DND-41 (cell line): ENCODE measurements at regions not wholly inside any gene's neighbourhood (a gene's known extent, or its start where the extent isn't known, plus 50 kb on each side); places are given as distances from the start of the nearest gene placed in this dataset.

ENCODE experiments used
- ATAC-seq: fragments of 200-7000 bp; cut with Tn5 transposase; 3 replicates; pipeline ENCODE4 v1.9.1; 2021; ENCODE audit warnings: low read depth; ENCODE audit not compliant: insufficient read depth
- DNase-seq: peaks from one replicate; pipeline ENCODE4 v3.0.0-alpha.2; 2020
- H2AFZ ChIP-seq: 2 replicates; pipeline ENCODE4 v1.6.0; 2012; ENCODE audit warnings: low read depth, low read length
- H3K27ac ChIP-seq: 2 replicates; pipeline ENCODE4 v1.5.1; 2012; ENCODE audit warnings: low read length, inconsistent platforms
- H3K27me3 ChIP-seq: fragments of 200-600 bp; sonication (generic); 2 replicates; pipeline ENCODE4 v1.6.0; 2012; ENCODE audit warnings: low read length, mild to moderate bottlenecking, inconsistent platforms; ENCODE audit not compliant: insufficient read depth, poor library complexity
- H3K36me3 ChIP-seq: 2 replicates; pipeline ENCODE4 v1.5.1; 2012; ENCODE audit warnings: low read length, inconsistent platforms; ENCODE audit not compliant: insufficient read depth
- H3K4me1 ChIP-seq: 2 replicates; pipeline ENCODE4 v1.5.1; 2012; ENCODE audit warnings: mild to moderate bottlenecking, low read length; ENCODE audit not compliant: insufficient read depth
- H3K4me2 ChIP-seq: 2 replicates; pipeline ENCODE4 v1.6.0; 2012; ENCODE audit warnings: mild to moderate bottlenecking, moderate library complexity, low read length, inconsistent platforms; ENCODE audit not compliant: insufficient read depth
- H3K4me3 ChIP-seq, 2 experiments: fragments of 200-600 bp in 1 of 2; shearing (Covaris generic) in 1 of 2; 2 replicates each; pipeline ENCODE4 v1.5.1; 2012 to 2016; ENCODE audit warnings: inconsistent platforms in 2 of 2, low read length in 2 of 2, mild to moderate bottlenecking in 2 of 2, low read depth in 1 of 2, moderate library complexity in 1 of 2
- H3K79me2 ChIP-seq: 2 replicates; pipeline ENCODE4 v1.6.0; 2012; ENCODE audit warnings: low read length, inconsistent platforms; ENCODE audit not compliant: insufficient read depth
- H3K9ac ChIP-seq: 2 replicates; pipeline ENCODE4 v1.6.0; 2012; ENCODE audit warnings: low read depth, mild to moderate bottlenecking, inconsistent platforms, low read length, moderate library complexity
- H3K9me3 ChIP-seq: 2 replicates; pipeline ENCODE4 v1.5.1; 2012; ENCODE audit warnings: low read length, moderate library complexity, mild to moderate bottlenecking, inconsistent platforms; ENCODE audit not compliant: insufficient read depth, severe bottlenecking
- H4K20me1 ChIP-seq: 2 replicates; pipeline ENCODE4 v1.6.0; 2012; ENCODE audit warnings: low read length; ENCODE audit not compliant: insufficient read depth
- CTCF ChIP-seq: IDR thresholded peaks from 2 replicates; pipeline ENCODE4 v1.5.1; 2012; ENCODE audit warnings: borderline replicate concordance, low read length, moderate library complexity, mild to moderate bottlenecking; ENCODE audit not compliant: poor library complexity, severe bottlenecking; ENCODE audit errors: extremely low read depth
- EZH2 ChIP-seq: IDR thresholded peaks from 3 replicates; pipeline ENCODE4 v1.6.1; 2012; ENCODE audit warnings: borderline replicate concordance, low read depth, mild to moderate bottlenecking, moderate library complexity, low read length, inconsistent platforms; ENCODE audit not compliant: severe bottlenecking

- H3K27ac ChIP-seq: no peak overlapping the region
- no peak for ATAC-seq
- H3K4me3 ChIP-seq: no peak overlapping the region
- no peaks in the 10 kb centered on the region for H3K36me3 ChIP-seq
- no peak for DNase-seq
- TF ChIP-seq CTCF (no peak), EZH2 (no peak)
- no peak overlapping the region for H3K9ac ChIP-seq
- no peaks in the 10 kb centered on the region for H4K20me1 ChIP-seq
- no peak overlapping the region for H2AFZ ChIP-seq
- H3K79me2 ChIP-seq: no peaks in the 10 kb centered on the region
- peaks cover 15% of the 10 kb centered on the region for H3K27me3 ChIP-seq
- no peaks in the 10 kb centered on the region for H3K4me1 ChIP-seq
- no peaks in the 10 kb centered on the region for H3K9me3 ChIP-seq
- H3K4me2 ChIP-seq: no peak overlapping the region
Measured at GRCh38 chr2:236452238-236452637, 117.4 kb upstream of the ACKR3 start.

GRCh38 chr2:236454076-236454475, 115.5 kb upstream of the ACKR3 start:
- peaks cover 15% of the 10 kb centered on the region for H3K27me3 ChIP-seq
- no peak for ATAC-seq
- no peaks in the 10 kb centered on the region for H3K79me2 ChIP-seq
- no peak overlapping the region for H2AFZ ChIP-seq
- no peak overlapping the region for H3K4me3 ChIP-seq
- no peaks in the 10 kb centered on the region for H3K36me3 ChIP-seq
- no peak for TF ChIP-seq CTCF
- TF ChIP-seq EZH2: no peak
- H3K9me3 ChIP-seq: no peaks in the 10 kb centered on the region
- DNase-seq: no peak
- H4K20me1 ChIP-seq: no peaks in the 10 kb centered on the region
- no peaks in the 10 kb centered on the region for H3K4me1 ChIP-seq
- H3K27ac ChIP-seq: no peak overlapping the region
- H3K9ac ChIP-seq: no peak overlapping the region
- H3K4me2 ChIP-seq: no peak overlapping the region

- peaks cover 6% of the 10 kb centered on the region for H3K27me3 ChIP-seq
- H4K20me1 ChIP-seq: no peaks in the 10 kb centered on the region
- no peak overlapping the region for H3K4me3 ChIP-seq
- H3K9ac ChIP-seq: no peak overlapping the region
- ATAC-seq (no peak), DNase-seq (no peak)
- H3K27ac ChIP-seq: no peak overlapping the region
- H3K4me2 ChIP-seq: no peak overlapping the region
- H3K9me3 ChIP-seq: no peaks in the 10 kb centered on the region
- H2AFZ ChIP-seq: no peak overlapping the region
- no peaks in the 10 kb centered on the region for H3K36me3 ChIP-seq
- no peaks in the 10 kb centered on the region for H3K79me2 ChIP-seq
- no peaks in the 10 kb centered on the region for H3K4me1 ChIP-seq
- TF ChIP-seq CTCF (no peak), EZH2 (no peak)
Measured at GRCh38 chr2:236459393-236459792, 110.2 kb upstream of the ACKR3 start.

GRCh38 chr2:236464140-236464539, 105.5 kb upstream of the ACKR3 start:
- no peak overlapping the region for H3K4me3 ChIP-seq
- no peaks in the 10 kb centered on the region for H3K36me3 ChIP-seq
- no peak overlapping the region for H2AFZ ChIP-seq
- H3K9ac ChIP-seq: no peak overlapping the region
- no peaks in the 10 kb centered on the region for H3K4me1 ChIP-seq
- no peak for TF ChIP-seq EZH2
- TF ChIP-seq CTCF: no peak
- no peak overlapping the region for H3K4me2 ChIP-seq
- DNase-seq (no peak), ATAC-seq (no peak)
- no peak overlapping the region for H3K27ac ChIP-seq
- H3K9me3 ChIP-seq: peaks cover 6% of the 10 kb centered on the region
- no peaks in the 10 kb centered on the region for H3K79me2 ChIP-seq
- no peaks in the 10 kb centered on the region for H4K20me1 ChIP-seq
- no peaks in the 10 kb centered on the region for H3K27me3 ChIP-seq
